Chondrocyte (in vitro differentiated cells): ENCODE measurements at regions not wholly inside any gene's neighbourhood (a gene's known extent, or its start where the extent isn't known, plus 50 kb on each side); places are given as distances from the start of the nearest gene placed in this dataset.

Experiments
- DNase-seq: peaks from one replicate; pipeline ENCODE4 v3.0.0; 2021; ENCODE audit warnings: mixed read lengths, low spot score
- H3K27ac Mint-ChIP-seq: one replicate; pipeline ENCODE4 v1.8.0; 2021; ENCODE audit warnings: mild to moderate bottlenecking, moderate library complexity, mixed read lengths; ENCODE audit not compliant: unreplicated experiment
- H3K27me3 Mint-ChIP-seq: 2 replicates; pipeline ENCODE4 v1.8.0; 2021; ENCODE audit warnings: low read depth, mixed read lengths
- H3K36me3 Mint-ChIP-seq: 2 replicates; pipeline ENCODE4 v1.8.0; 2021; ENCODE audit warnings: low read depth, mixed read lengths
- H3K4me1 Mint-ChIP-seq: 2 replicates; pipeline ENCODE4 v1.8.0; 2021; ENCODE audit warnings: low read depth, mild to moderate bottlenecking, mixed read lengths
- H3K4me3 Mint-ChIP-seq: one replicate; pipeline ENCODE4 v1.8.0; 2021; ENCODE audit warnings: mild to moderate bottlenecking, moderate library complexity, mixed read lengths; ENCODE audit not compliant: unreplicated experiment
- H3K9me3 Mint-ChIP-seq: 2 replicates; pipeline ENCODE4 v1.8.0; 2021; ENCODE audit warnings: low read depth, mixed read lengths
- CTCF ChIP-seq: fragments of 200-600 bp; sonication (generic); IDR thresholded peaks from 2 replicates; pipeline ENCODE4 v1.5.0; 2021; ENCODE audit warnings: antibody characterized with exemption, mild to moderate bottlenecking, moderate library complexity

GRCh38 chr7:19203686-19204085 lies 58.5 kb upstream of the FERD3L start:
- no peak for DNase-seq
- no peaks in the 10 kb centered on the region for H3K4me1 Mint-ChIP-seq
- no peaks in the 10 kb centered on the region for H3K36me3 Mint-ChIP-seq
- H3K9me3 Mint-ChIP-seq, result no peaks in the 10 kb centered on the region
- no peaks in the 10 kb centered on the region for H3K27me3 Mint-ChIP-seq
- H3K27ac Mint-ChIP-seq, result no peak overlapping the region
- no peak overlapping the region for H3K4me3 Mint-ChIP-seq
- no peak for TF ChIP-seq CTCF

GRCh38 chr7:19202599-19202998 lies 57.4 kb upstream of the FERD3L start:
- Mint-ChIP-seq H3K9me3 (no peaks in the 10 kb centered on the region), H3K4me3 (no peak overlapping the region), H3K27me3 (no peaks in the 10 kb centered on the region), H3K27ac (no peak overlapping the region), H3K4me1 (no peaks in the 10 kb centered on the region), H3K36me3 (no peaks in the 10 kb centered on the region)
- DNase-seq, result no peak
- TF ChIP-seq CTCF, result no peak
